GM18511 (cell line): ENCODE measurements at regions not wholly inside any gene's neighbourhood (a gene's known extent, or its start where the extent isn't known, plus 50 kb on each side); places are given as distances from the start of the nearest gene placed in this dataset.

Source experiments
- ATAC-seq: cut with Tn5 transposase; IDR thresholded peaks from one replicate; pipeline ENCODE4 v1.9.1; 2021; ENCODE audit warnings: mild to moderate bottlenecking, moderate library complexity; ENCODE audit not compliant: unreplicated experiment

DNA sequence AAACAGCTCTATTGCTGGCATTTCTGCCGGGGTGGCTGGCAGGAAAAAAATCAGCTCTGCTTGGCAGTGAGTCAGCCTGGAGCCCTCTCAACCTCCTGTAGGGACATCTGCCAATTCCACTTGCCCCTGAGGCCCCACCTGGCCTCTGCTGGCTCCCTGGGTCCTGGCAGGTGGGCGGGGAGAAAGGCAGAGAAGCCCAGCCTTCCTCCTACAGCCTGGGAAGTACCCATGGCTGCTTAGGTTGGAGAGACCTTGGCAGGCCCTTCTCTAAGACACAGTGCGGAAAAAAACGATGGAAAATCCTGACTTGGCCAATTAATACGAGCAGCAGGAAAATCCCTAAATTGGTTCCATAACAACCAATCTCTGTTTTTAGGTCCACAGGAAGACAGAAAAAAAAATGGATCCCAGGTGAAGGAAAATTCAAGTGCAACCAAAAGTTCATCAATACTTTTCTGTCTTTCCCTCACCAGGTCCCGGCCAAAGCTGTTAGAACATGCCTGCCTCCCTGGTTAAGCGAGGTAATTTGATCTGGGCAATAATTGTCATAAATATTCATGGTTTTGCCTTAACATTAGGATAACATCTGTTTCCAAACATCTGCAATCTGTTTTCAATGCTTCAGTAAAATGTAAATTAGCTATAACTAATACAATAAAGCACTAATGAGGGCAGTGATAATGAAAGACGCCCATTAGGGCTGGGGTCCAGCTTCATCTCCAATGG is 245.9 kb downstream of the TFCP2L1 start:
- no peak for ATAC-seq

DNA sequence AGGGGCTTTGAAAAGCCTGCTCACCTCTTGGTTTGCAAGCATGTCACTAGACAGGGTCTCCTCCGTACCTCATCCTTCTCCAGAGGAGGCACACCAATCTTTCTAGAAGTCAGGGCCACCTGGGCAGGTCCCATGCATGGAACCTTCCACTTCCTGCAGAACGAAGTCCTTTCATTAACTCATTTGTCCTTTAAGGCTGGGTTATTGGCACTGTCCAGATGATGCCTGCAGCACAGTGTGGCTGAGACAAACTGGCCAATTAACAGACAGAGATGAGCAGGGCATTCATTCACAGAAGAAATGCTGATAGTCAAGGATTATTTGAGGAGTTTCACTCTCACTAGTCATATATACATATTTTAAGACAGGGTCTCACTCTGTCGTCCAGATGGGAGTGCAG is 245.3 kb downstream of the TFCP2L1 start:
- no peak for ATAC-seq

DNA sequence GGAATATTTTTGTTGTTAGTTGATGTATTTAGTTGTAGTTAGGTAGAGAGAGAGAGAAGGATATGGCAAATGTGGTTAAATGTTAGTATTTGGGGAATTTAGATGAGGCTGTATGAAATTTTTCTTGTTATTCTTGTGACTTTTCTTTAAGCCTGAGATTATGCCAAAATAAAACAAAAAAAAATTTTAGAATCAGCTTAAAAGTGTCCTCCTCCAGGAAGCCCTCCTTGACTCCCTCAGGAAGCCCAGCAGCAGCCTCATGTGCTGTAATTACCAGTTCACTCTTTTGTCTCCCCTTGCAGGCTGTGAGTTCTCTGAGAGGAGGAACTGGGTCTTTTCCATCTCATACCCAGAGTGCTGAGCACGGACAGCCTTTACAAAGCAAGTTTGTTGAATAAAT is 243.5 kb downstream of the TFCP2L1 start:
- ATAC-seq = no peak

DNA sequence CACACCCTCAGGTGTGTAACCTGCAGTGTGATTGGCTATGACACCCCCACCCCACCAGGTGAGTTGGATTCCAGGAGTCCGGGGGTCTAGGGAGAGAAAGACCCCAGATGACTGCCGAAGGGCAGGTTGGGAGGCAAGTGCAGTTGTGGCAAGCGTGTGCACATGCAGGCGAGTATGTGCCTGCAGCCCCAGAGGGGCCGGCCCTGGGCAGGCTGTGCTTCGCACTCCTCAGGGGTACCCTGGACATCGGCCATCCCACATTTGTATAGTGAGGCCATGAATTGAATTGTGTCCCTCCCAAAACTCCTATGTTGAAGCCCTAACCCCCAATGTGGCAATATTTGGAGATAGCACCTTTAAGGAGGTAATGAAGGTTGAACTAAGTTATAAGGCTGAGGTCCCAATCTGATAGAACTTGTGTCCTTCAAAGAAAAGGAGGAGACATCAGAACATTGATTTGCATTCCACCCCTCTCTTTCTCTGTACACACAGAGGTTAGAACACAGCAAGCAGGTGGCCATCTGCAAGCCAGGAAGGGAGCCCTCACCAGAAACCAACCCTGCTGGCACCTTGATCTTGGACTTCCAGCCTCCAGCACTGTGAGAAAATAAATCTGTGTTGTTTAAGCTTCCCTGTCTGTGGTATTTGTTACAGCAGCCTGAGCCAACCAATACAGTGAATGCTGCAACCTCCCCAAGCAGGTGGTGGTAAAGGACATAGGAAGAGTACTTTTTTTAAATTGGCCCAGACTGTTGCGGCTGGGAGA is 241.8 kb downstream of the TFCP2L1 start:
- ATAC-seq = no peak

DNA sequence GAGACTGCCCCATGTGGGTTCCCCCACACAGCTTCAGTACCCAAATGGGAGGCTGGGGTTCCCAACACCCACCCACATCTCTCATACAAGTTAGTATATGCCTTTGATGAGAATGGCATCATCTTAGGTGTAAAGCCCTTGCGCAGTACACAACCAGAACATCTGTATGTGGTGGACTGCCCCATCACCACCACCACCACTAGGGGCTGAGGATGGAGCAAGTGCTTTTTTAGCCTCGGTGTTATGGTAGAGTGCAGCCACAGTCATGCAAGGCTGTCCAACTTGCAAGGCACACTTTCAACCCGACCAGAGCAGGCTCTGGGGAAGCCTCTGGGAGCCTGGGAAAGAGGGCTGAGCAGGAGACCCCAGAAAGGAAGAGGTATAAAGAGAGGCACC is 241.2 kb downstream of the TFCP2L1 start:
- no peak for ATAC-seq

DNA sequence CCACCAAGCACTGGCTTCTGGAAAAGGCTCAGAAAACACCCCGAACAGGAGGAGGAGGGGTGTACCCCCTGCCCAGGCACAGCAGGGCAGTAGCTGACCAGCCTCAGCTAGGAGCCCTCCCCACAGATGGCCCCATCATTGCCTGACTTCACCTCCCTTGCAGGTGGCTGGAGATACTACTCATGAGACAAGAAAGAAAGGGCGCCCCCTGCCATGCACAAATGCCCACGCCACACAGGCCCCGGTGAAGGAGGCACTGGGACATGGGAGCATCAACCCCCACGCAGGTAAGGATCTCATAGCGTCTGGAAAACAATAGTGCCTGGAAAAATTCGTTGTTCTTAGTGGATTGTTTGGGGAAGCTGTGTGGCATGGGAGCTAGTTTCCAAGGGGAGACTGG is 240.6 kb downstream of the TFCP2L1 start:
- no peak for ATAC-seq

DNA sequence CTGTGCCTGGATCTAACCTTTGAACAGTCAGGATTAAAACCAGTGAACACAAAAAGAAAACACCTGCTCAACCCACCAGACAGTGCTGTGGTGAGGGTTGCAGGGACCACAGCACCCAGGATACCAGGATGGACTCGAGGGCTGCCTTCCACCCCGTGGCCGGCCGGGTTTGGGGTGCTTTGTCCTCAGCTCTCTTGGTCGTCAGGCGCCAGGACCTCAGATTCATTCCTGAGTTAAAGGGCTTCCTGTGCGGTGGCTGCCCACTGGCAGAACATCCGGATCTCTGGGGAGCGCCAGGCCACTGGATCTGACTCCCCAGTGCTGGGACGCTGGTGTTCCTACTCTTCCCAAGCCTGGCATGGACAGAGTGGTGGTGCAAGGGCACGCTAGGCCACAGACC is 239.8 kb downstream of the TFCP2L1 start:
- no peak for ATAC-seq

DNA sequence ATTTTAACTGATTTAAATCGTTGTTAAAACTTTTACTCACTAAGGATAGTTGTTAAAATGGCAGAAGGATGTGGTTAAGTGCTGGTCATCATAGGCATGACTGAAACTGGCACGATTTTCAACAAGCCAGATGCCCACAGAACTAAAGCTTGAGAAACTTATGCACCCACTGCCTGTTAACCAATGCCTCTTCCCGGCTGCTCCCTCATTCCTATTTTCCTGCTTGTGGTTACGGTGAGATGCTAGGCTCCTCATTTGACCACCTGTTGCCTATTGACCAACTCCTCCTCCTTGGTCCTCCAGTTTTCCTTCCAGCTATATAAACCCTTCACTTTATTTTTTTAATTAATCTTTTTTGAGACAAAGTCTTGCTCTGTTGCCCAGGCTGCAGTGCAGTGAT is 238.7 kb downstream of the TFCP2L1 start:
- ATAC-seq = no peak

DNA sequence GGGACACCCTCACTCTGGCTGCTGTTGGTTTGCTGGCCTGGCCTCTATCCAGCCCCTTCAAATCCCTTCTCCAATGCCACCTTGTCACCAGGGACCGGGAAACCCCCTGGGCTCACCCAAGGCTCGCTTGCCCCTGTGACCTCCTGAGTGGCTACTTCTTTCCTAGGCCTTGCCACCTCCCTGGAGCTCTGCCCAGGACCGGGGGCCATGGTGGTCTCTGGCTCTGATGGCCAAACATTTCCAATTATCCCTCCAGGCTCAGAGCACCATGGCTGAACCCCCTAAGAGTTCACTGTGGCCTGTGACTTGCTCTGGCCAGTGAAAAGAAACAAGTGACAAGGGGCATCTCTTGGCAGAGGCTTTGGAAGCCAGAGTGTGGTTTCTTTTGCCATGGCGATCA is 237.6 kb downstream of the TFCP2L1 start:
- no peak for ATAC-seq

DNA sequence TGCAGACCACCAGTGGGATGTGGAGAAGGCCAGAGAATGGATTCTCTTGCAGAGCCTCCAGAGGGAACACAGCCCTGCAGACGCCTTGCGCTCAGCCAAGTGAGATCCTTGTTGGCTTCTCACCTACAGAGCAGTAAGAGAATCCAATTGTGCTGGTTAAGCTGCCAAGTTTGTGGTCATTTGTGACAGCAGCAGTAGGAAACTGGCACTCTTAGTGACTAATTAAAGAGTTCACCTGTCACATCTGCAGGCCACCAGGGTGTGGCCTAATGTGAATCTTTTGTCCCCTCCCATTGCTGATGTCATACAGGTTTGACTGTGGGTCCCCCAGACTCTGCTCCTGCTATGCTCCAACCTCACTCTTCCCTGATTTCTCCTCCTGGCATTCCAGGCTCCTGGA is 235.9 kb downstream of the TFCP2L1 start:
- no peak for ATAC-seq

DNA sequence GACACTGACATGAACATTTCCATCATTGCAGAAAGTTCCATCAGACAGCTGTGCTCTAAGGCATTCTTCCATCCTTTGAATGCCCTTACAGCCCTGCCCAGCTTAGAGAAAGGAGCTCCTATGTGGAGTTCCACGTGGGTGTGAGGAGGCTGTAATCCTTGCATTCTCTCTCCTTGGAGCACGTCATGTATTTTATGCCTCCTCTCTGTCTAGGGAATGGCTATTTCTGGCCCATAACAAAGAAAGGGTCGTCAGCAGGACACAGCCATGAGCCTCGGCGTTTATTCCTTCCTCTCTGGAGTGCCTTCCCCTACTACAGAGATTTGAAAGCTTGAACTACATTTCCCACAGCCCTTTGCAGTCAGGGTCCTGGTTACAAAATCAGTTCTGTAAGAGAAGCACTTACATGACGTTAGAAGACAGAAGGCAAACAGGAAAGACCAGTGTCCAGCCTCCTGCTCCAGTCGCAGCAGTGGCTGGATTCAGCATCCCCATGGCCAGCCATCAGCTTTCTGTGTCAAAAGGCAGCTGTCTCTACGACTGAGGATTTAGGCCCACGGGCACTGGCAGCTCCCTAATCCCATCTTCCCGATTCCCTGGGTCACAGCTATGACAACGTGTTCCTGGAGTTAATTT is 234.9 kb downstream of the TFCP2L1 start:
- ATAC-seq = no peak

DNA sequence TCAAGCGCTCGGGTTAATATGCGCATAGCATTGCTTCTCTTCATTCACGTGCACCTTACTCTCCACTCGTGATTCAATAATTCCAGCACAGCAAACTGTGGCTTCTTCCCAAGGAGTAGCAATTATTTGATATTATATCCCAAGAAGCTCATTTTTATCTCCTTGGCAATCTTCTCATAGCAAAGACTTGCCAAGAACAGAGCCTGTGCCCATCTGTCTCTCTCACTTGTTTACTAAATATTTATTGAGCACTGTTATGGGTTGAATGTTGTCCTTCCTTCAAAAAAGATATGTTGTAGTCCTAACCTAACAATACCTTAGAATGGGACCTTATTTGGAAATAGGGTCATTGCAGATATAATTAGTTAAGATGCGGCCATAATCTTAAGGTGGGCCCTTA is 233.7 kb downstream of the TFCP2L1 start:
- no peak for ATAC-seq

DNA sequence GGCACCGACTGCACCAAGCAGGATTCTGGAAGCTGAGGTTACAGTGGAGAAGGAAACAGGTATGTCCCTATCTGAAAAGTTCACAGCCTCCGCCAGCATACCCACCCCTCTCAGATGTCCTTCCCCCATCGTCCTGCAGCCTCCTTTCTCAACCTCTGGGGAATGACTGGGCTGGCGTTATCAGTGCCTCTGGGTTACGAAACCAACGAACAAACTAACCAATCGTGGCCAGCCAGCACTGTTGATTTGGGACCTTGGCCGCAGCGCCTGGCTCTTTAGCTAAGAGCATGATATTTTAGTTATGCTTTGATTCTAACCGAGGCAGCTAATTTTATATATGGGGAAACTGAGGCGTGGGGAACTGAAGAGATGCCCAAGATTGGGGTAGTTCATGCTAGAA is 233.0 kb downstream of the TFCP2L1 start:
- ATAC-seq = no peak

DNA sequence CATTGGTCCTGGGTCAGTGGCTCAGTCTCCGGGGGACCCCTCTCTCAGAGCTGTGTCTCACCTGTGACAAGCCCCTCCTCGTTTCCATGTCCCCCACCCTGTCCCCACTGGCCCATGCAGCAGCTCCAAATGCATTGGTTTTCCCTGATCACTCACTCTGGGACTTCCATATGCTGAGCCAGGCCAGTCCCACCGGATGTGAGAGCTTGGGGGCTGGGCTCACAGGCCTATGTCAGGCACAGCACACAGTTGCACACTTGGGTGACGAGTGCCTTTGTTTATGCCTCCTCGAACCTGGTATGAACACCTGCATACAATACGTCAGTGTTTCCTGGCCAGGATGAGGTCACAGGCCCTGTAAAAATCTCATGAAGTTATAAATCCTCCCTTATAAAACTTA is 232.5 kb downstream of the TFCP2L1 start:
- ATAC-seq = no peak

DNA sequence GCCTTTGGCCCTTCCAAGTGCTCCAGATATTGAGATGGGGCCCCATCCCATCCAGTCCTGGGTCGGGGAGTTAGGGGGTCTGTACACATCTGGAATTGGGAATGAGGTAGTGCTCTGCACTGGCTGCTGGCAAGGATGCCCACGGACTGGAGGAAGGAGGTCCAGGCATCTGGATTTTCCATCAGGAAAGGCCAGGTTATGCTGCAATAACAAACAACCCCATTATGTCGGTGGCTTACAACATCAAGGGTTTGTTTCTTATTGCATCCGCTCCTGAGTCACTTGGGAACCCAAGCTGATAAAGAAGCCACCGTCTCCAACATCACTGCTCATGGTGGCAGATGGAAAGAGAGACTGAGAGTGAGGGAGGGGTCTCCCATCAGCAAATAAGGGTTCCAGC is 229.9 kb downstream of the TFCP2L1 start:
- no peak for ATAC-seq

DNA sequence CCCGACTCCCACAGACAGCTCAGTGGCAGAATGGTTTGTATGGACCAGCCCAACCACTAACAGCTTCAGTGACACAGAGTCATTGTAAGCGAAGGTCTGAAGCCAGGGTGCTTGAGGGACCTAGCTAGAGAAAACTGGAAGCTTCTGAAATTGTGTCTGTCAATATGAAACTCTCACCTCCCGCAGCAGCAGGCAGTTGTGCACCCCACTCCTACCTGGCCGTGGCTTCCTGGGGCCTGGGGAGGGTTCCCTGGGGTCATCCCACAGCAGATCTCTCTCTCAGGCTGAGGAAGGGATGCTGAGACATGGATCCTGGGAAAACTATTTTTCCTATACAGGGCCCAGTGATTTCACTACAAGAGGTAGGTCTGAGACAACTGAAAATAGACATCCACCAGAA is 229.5 kb downstream of the TFCP2L1 start:
- no peak for ATAC-seq

DNA sequence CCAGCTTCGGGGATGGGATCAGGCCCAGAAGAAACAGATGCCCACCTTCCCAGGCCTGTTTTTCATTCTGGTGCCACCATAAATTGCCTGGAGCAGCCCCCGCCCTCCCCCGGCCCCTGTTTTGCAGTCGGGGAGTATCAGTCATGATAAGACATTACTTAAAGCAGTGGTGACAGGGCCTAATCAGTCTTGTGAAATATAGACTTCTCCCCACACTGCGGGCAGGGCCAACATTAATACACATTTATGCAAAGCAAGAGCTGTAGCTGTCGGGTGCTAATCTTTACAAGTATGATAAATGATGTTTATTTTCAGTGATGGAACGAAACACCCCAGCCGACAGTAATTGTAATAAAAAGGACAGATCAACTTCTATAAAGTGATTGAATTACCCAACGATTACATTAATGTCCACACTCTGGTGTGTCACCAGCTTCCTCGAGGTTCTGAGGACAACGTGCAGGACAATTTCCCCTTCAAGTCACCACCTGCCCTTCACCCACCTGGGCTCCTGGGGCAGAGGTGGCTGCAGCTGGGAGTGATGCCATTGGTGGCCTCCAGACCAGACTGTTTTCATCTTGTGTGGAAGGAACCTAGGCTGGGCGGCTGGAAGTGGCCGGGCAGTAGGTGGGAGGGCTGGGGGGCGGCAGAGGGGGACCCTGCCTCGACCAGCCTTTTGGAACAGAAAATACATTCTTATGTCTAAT is 226.0 kb downstream of the TFCP2L1 start:
- ATAC-seq = no peak

DNA sequence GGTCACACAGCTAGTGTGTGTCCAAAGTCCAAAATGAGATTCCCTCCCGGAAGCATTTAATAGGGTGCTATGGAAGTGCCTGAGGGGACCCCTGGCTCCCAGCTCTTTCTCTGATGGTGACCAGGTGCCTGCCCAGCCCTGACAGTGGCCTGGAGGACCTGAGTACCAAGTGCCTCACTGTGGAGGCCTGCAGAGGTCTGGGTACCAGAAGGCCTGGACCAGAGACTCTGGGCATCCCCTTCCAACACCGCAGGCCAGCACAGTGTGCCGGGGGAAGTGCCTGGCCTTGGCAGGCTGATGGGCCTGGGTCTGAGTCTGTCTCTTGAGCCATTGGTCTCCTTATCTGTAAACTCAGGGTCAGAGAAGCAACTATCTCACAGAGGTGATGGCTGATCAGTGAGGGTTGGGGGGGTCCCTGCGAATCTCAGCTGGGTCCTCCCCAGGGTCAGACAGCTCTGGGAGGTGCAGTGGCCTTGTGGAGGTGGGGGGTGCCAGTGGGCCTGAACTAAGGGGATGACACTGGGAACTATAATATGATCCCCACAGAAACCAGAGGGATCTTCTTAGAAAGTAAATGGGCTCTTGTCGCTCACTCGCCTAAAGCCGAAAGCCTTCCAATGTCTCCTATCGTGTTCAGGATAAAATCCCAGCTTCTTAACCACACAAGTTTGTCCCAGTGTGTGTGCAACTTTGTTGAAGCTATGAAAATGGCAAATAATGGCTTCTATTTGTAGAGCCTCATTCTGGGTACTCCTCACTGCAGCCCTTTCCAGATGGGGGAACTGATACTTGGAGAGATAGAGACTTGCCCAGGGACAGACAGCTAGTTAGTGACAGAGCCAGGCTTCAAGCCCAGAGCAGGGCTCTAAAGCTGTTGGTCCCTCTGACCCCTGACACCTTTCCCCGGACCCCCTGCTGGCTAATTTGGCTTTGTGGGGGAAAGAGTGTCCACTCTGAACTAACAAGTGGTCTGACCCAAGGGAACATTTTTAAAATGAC is 225.1 kb downstream of the TFCP2L1 start:
- ATAC-seq = no peak

DNA sequence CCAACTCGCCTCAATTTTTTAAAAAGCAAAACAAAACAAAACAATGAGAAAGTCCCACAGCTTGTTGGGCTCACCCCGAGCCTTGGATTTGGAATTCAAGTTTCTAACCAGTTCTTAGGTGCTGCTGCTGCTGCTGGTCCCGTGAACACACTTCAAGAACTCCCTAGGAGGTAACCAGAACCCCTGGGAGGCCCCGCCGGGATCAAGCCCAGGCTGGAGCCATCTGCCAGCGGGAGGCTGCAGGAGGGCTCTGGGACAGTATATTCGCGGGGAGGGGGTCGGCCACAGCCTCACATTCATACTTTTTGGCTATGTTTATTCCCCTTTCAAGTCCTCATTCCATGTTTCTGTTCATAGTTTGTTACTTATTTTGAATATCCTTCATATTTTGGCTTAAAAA is 223.4 kb downstream of the TFCP2L1 start:
- ATAC-seq = no peak

DNA sequence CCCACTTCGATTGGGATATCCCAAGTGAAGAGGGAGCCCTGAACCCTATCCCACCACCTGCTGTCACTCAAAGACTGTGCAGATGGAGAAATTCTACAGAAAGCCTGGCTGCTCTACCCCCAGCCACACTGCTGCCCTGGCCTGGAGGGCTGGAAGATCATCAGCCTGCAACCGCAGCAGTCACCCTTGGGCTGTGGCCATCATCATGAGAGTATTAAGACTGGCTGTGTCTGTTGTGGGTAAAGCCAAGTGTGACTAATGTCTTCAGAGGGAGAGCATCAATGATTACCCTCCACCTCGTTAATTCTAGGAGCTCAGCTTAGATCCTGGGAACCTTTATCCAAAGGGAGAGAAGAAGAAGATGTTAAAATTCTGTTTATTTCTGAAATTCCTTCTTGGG is 221.5 kb downstream of the TFCP2L1 start:
- no peak for ATAC-seq
